ENCODE measurements at regions not wholly inside any gene's neighbourhood (a gene's known extent, or its start where the extent isn't known, plus 50 kb on each side); places are given as distances from the start of the nearest gene placed in this dataset.
"Not testable (repeated sequence)": the region's sequence is repeated elsewhere in the genome, so short reads cannot be mapped to it uniquely, and the experiment has no call there.

DNA sequence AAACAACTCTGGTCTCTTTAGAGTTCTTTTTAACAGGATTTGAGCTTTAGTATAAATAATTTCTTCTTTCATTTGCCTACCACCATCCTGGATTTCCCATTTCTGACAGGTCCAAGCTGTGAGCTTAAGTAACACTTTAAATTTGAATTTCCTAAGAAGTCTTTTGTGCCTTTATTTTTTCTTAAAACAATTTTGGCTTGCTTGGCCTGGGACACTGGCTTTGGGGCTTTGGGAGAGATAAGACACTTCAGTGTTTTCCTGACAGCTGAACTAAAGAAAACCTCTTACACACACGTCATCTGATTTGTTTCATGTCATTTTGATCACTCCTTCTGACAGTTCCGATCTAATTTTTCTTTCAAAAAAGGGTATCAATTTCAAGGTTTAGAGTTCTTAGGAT is 121.3 kb upstream of the BMPER start:
- no peak for DNase-seq (ENCODE audit: low read depth in 2 of 2)

GRCh38 chr7:33788531-33788930 is 116.8 kb upstream of the BMPER start:
- DNase-seq (ENCODE audit: low read depth in 2 of 2) = no peak

DNA sequence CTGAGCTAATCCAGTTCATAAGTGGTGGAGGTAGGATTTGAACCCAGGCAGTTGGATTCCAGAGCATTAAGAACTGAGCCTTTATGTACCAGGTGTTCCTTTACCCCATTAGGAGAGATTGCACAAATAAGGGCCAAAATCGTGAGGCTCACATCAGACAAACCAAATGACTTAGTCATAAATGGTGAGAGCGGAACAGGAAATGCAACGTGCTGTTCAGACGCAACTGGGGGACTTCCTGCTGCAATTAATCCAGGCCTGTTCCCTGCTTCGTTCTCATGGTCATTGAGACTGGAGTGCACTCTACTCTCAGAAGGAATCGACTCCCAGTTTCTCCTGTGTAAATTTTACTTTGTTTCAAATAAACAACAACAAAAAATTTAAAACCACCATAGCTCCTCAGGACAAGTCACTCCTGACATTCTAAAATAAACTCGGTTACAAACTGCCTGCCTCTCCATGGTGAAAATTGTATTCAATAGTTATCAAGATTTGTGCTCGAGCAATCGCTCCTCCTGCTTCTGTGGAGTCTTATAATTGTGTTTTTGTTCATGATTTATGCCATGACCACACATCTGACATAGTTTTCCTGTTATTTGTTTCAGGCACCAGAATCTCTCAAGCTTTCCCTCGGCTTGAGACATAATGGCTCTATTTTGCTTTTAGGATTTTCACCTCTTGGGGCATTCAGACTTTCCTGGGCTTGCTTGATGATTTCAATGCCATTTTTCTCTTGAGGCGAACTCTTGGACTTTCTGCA is 115.3 kb upstream of the BMPER start:
- DNase-seq (ENCODE audit: low read depth in 2 of 2) = no peak

GRCh38 chr7:33790746-33791145 is 114.6 kb upstream of the BMPER start:
- DNase-seq (ENCODE audit: low read depth in 2 of 2) = no peak

DNA sequence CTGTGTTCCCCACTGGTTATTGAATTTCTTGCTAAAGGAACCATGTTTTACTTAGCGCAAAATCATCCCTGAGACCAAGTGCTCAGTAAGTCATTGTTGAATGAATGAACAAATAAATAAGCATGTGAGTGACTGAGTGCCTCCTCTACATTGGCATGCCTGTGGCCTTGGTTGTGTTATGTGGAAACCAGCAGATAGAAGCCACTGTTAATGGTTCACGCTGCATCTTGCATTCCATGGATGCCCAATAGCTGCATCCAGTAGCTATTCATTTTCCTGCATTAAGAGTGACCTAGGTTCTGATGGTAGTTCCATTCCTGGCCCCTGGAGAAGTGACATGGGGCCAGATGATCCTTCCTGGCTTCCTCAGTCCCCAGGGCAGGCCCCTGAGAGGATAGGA is 113.3 kb upstream of the BMPER start:
- no peak for DNase-seq (ENCODE audit: low read depth in 2 of 2)

DNA sequence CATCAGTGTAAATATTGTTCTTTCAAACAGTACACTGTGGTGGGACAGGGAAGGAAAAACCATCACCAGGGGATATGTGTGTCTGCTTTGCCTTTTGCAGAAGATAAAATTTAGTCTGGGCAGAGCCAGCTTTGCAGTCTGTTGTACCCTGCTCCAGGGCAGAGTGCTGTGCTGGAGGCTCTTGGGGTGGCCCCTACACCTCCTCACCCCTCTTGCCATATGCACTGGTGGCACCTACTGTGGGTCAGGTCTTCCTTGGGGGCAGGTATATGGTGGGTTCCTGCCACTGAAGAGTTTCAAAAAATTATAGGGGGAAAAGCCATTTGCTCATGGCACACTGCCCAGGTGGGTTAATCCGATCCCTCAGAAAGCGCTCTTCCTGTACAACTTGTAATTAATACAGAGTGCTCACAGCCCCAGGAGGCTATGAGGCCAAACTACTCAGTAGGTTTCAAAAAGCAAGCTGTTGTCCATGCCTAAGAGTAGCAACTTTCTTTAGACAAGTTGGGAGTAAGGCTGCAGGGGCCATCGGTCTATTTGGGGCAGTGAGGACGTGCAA is 112.7 kb upstream of the BMPER start:
- DNase-seq (ENCODE audit: low read depth in 2 of 2) = no peak

DNA sequence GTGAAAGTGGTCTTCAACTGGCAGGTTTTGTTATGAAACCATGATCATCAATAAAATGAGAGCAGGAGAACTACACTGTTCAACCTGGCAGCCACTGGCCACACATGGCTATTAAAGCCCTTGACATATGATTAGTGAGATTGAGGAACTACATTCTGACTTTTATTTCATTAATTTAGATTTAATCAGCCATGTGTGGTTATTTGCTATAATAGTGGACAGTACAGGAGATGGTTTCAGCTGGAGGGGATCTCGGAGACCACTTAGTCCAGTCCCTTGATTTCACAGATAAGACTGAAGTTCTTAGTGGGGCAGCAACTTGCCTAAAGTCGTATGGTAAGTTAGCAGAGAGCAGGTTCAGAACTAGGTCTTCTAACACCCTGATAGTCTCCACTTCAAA is 111.7 kb upstream of the BMPER start:
- DNase-seq (ENCODE audit: low read depth in 2 of 2) = no peak

DNA sequence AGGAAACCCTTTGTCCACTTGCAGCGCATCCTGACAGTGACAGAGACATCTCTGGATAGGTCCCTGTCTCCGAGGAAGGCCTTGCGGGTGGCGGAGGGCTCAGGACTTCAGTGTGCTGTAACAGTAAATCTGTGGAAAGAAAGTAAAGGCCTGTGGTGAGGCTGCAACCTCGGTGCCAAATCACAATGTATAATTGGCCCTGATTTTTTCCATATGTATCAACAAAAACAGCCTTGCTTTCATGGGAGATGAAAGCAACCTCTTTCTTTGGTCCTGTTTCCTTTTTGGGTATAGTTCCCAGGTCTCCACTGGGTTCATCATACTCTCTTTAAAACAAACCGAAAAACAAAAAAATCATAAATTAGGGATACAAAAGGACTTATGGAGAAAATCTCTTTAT is 110.9 kb upstream of the BMPER start:
- no peak for DNase-seq (ENCODE audit: low read depth in 2 of 2)

GRCh38 chr7:33794959-33795358 is 110.4 kb upstream of the BMPER start:
- no peak for DNase-seq (ENCODE audit: low read depth in 2 of 2)

DNA sequence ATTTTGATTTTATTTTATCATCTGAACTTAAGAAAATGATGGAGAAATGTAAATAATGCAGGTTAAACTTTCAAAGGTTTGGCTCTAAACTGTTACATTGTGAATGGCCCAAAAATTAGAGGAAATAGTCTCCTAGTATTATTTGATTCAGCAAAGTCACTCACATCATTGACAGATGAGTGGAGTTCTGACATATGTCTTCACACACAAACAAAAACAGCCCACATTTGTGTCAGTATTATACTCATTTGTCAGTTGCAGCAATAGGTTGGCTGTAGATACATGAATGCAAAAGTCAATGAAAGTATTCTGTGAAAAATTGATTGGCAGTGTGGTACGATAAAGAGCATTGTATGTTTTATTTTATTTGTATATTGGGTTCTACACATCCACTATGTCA is 108.8 kb upstream of the BMPER start:
- DNase-seq (ENCODE audit: low read depth in 2 of 2) = no peak

DNA sequence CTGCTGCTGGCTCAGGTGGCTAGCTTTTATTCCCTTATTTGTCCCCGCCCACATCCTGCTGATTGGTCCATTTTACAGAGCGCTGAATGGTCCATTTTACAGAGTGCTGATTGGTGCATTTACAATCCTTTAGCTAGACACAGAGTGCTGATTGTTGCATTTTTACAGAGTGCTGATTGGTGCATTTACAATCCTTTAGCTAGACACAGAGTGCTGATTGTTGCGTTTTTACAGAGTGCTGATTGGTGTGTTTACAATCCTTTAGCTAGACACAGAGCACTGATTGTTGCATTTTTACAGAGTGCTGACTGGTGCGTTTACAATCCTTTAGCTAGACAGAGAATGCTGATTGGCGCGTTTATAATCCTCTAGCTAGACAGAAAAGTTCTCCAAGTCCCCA is 107.8 kb upstream of the BMPER start:
- DNase-seq (ENCODE audit: low read depth in 2 of 2) = not testable (repeated sequence)

GRCh38 chr7:33798686-33799325 is 106.5 kb upstream of the BMPER start:
- DNase-seq (ENCODE audit: low read depth in 2 of 2) = no peak

DNA sequence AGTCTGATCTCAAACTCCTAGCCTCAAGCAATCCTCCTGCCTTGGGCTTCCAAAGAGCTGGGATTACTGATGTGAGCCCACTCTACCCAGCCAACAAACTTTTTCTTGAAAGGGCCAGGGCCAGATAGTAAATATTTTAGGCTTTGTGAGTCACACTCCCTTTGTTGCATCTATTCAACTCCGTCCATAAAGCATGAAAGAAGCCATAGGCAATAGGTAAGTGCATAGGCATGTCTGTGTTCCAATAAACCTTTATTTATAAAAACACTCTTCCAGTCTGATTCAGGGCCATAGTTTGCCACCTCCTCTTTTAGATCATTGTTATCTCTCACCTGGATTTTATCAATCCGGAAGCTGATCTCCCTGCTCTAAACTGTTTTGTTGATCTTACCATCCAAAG is 105.6 kb upstream of the BMPER start:
- DNase-seq (ENCODE audit: low read depth in 2 of 2) = no peak

DNA sequence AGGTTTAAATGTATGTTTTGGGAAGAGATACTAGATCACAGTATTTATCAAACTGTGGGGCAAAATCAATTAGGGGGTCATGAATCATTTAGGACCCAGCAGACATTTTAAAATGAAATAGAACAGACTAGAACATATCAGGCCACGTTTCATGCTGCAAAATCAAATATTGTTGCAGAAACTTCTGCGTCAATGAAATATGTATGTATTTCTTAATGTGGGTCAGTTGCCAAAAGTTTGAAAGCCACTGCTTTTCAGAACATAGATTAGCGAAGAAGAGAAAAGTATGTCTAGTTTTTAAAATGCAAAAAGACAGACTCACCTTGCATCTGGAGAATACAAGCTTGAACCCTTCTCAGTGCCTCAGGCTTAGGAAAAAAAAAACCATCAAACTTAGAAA is 102.7 kb upstream of the BMPER start:
- DNase-seq (ENCODE audit: low read depth in 2 of 2) = no peak

- DNase-seq (ENCODE audit: low read depth in 2 of 2) = no peak
Measured at GRCh38 chr7:33804140-33804660, 101.1 kb upstream of the BMPER start.

GRCh38 chr7:33805630-33806233 is 99.6 kb upstream of the BMPER start:
- no peak for DNase-seq (ENCODE audit: low read depth in 2 of 2)

DNA sequence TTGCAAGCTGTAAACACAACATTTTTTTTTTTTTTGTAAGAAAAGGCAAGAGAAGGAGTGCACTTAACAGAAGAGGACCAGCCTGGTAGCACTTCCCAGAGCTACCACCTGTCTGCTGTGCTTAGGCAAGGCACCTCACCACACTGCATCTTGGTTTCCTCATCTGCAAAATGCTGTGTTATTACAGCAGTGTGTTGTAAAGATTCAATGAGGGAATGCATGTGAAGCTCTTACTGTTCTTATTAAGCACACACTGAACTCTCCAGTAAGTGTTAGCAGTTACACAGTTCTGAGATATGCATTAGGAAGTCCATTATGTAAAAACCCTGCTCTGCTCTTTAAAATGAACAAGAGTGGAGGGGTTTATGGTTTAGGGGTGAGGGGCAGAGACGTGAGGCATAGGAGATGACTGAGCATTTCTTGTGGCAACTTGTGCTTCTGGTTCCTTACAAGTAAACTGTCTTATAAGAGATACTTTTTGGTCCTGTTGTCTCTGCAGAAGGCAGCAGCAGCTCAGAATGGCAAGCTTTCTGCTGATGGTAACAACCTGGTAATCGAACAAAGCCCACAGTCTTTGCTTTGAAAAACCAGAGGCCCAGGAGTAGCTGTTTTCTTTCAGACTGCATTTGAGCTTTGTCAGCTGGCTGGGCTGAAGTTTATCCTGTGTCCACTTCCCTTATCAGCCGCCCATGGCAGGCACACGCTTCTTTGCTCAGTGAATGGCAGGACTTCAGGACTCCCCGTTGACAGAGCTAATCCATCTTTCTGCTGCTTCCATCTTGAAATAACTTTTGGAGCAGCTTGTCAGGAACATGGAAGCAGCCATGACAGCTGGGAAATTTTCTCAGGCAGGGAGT is 98.8 kb upstream of the BMPER start:
- DNase-seq (ENCODE audit: low read depth in 2 of 2) = no peak

DNA sequence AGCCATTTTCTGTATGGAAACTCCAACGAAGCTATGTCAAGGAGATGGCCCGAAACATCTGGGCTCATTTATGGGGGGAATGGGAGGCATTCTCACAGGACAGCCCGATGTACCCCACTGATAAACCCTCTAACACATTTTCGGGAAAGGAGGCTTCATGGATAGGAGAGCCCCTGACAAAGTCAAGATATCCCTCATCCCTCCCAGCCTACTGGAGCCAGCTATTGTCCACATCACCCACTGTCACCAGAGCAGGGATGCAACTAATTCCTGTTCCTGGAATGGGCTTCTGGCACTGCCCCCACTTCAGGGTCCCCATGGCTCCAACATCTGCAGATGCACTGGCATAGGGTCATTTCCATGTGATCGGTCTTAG is 98.2 kb upstream of the BMPER start:
- DNase-seq (ENCODE audit: low read depth in 2 of 2) = no peak

GRCh38 chr7:33807779-33808482 is 97.4 kb upstream of the BMPER start:
- no peak for DNase-seq (ENCODE audit: low read depth in 2 of 2)

DNA sequence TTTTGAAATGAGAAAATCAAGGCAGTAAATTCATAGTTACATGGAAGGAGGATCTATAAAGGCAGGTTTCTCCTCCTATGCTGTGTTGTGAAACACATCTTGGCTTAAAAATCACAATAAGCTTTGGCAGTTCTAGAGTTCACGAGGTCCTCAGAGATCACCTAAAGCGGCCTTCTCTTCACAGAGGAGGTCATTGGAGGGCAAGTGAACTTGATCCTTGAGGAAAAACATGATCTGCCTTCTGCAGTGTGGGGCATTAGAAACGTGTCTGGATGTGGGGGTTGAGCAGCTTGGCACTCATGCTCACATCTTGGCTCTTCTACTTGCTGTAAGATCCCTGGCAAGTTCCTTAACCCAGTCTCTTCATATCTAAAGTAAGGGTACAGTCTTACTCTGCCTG is 96.1 kb upstream of the BMPER start:
- no peak for DNase-seq (ENCODE audit: low read depth in 2 of 2)

DNA sequence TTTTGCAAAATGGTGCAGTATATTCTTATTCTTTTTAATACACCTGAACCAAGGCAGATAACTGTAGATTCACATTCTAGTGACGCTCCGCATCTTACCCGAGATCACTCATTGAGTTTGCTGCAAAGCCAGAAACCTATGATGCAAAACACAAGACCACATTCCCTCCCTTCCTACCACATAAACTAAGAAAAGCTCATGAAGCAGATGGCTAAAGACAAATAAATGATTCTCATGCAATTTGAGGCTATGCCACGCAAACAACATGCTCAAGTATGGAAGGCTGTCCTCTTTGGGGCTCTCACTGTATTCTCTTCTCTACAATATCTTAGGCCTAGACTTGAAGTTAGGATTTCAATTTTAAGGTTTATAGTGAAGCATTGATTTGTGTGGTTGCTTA is 95.0 kb upstream of the BMPER start:
- DNase-seq (ENCODE audit: low read depth in 2 of 2) = no peak

Measured in stimulated activated CD8-positive, alpha-beta memory T cell treated with anti-CD3 and anti-CD28 coated beads, Interleukin-7, amount 100 ng/mL, for 4 hours (primary cell).